ENCODE measurements at regions not wholly inside any gene's neighbourhood (a gene's known extent, or its start where the extent isn't known, plus 50 kb on each side); places are given as distances from the start of the nearest gene placed in this dataset.

GRCh38 chr10:36488579-36488978 lies 636.8 kb upstream of the ANKRD30A start:
- TF ChIP-seq CTCF (IDR thresholded peaks at IDR 0.05): no peak
- TF ChIP-seq EZH2 (IDR thresholded peaks at IDR 0.05; ENCODE audit: borderline replicate concordance, insufficient read depth, low read depth, low read length, poor library complexity, severe bottlenecking): no peak

All from B cell (primary cell).